HG03103 (cell line): ENCODE measurements at regions not wholly inside any gene's neighbourhood (a gene's known extent, or its start where the extent isn't known, plus 50 kb on each side); places are given as distances from the start of the nearest gene placed in this dataset.

Experiments
- ATAC-seq: cut with Tn5 transposase; IDR thresholded peaks from one replicate; pipeline ENCODE4 v1.9.1; 2021; ENCODE audit warnings: low read depth; ENCODE audit not compliant: unreplicated experiment

DNA sequence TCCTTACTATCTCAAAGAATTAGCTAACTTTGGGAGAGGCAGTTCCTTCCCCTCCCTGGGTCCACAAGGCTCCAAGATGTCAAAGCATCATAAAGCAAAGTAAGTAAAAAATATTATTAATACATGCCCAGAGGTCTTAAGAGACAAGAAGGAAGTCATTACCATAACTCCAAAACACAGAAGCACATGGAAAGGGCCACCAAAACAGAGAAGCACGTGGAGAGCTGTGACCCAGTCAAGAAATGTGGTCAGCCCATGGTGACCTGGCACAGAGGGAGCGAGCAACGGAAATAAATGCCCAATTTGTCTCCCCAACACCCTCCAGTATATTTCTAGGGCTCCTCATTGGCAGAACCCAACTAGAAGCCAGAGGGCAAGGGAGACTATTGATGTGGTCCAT, 277.5 kb upstream of the API5 start:
- no peak for ATAC-seq

DNA sequence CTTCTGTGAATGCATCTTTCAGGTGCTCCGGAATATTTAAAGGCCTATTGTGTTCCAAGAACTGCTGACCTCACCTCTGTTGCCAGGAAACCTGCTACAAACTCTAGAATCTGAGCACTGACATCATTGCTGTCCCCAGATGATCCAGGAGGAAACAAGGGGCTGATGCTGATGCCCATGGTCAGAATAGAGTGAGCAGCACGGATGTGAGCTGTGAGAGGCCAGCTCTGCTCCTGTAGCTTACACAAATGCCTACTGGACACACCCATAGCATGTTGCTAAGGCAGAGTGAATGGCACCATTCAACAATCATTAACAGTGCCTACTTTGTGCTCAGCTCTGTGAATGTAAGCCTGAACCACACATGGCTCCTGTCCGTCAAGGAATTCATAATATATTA, 276.7 kb upstream of the API5 start:
- no peak for ATAC-seq

DNA sequence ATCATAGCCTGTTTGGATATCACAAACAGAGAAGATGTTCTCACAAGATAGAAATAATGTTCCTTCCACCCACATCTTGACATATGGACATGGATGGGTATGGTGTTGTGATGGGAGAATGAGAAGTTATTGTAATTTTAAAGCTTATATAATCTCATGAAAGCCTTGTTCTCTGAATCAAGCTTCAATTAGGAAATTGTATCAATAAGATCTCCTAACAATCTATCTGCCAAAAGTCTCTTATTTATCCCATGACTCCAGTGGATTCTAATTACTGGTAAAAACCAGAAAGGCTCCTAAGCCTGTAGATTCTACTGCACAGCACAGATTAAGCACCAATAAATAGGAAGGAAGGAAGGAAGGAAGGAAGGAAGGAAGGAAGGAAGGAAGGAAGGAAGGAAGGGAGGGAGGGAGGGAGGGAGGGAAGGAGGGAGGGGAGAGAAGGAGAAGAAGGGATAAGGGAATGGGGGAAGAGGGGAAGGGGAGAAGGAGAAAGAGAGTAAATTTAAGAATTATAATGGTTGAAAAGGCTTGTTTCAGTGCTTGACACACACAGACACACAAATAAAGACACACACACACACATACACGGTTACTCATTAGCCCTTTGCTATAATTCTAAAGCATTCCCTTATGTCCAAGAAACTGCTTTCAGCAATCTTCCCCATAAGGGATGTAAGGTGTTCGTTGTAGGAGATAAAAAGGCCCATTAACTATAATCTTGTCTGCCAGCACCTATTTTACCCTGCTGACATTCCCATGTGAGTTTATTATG, 258.0 kb upstream of the API5 start:
- ATAC-seq, result no peak

DNA sequence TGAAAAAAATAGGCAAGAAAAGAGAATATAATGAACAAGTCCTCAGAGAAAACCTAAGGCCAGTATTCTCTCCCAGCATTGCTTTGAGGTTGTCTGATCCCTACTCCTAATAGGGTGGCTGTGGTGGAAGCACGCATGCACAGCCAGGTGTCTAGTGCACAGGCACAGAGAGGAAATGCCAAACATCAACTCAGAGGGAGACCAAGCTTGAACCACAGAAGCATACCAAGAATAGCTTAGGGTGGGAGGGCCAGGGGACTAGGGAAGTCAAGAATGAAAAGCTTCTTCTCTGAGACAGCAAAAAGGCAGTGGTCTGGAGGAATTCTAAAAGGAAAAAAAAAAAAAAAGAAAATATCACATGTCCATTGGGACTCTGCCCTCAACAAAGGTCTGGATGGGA, 244.1 kb upstream of the API5 start:
- ATAC-seq, result no peak

DNA sequence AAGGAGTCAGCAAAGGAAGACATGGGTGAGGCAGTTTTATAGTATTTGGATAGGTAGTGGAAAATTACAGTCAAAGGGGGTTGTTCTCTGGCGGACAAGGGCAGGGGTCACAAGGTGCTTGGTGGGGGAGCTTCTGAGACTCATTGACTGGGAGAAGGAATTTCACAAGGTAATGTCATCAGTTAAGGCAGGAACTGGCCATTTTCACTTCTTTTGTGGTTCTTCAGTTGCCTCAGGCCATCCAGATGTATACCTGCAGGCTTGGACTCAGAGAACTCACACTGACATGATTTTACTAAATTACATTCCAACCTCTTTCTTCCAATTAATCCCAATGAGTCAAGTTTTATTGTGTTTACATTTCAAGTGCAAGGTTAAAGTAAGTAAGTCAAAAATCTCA, 240.5 kb upstream of the API5 start:
- ATAC-seq, result no peak

DNA sequence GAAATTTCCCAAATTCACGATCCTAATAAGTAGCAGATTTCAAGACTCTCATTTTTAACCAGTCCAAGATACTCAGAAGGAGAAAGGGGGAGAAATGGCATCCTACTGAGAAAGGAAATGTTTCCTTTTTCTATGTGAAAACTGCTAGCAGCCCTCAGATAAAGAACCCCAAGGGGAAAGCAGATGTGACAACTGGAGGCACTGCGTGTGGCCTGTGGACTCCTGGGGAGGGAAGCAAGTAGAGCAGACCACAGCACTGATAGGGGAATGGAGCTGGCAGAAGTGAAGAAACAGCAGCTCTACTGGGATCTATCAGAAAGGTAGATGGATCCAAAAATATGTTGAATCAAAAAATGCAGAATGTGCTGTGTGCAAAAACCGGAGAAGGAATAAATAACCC, 239.7 kb upstream of the API5 start:
- no peak for ATAC-seq

DNA sequence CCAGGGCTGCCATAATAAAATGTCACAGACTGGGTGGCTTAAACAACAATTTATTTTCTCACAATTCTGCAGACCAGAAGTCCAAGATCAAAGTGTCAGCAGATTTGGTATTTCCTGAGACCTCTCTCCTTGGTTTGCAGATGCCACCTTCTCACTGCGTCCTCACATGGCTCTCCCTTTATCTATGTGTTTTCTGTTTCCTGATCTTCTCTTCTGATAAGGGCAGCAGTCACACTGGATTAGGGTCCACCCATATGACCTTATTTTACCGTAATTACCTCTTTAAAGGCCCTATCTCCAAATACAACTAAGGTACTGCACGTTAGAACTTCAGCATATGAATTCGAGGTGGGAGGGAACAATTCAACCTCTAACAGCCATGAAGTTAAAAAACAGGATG, 238.9 kb upstream of the API5 start:
- ATAC-seq, result no peak

DNA sequence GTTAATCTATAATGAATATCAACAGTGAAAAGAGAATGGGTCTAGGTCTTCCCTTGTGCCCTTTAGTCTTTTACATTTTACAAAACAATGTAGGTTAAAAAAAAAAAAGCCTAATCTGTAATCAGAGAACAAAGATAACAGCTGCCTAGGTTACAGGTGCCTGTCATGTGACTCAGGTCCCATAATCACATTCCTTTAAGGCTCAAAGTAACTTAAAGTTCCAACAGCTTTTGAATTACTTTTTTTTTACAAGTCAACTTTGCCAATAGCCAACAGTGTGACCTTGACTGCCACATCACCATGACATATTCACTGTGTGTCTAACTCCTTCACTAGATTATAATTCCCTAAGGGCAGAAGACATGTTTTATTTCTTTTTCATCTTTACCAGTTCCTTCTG, 237.0 kb upstream of the API5 start:
- no peak for ATAC-seq

DNA sequence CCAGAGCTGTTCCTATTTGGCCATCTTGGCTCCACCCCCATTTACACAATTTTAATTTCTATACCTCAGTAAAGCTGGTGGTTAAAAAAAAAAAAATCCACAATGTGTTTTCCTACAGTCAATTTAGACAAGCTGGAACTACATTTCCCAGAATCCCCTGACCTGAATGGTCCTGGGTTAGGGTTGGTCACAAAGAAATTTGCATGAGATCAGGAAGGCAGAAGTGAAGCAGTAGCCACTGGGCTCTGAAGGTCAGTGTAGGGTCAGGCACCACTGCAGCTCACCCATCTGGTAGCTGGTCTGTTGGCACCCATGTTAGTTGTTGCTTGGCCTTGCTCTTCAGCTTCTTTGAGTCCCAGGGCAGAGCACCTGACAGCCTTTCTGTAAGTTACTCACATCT, 210.7 kb upstream of the API5 start:
- ATAC-seq, result no peak

DNA sequence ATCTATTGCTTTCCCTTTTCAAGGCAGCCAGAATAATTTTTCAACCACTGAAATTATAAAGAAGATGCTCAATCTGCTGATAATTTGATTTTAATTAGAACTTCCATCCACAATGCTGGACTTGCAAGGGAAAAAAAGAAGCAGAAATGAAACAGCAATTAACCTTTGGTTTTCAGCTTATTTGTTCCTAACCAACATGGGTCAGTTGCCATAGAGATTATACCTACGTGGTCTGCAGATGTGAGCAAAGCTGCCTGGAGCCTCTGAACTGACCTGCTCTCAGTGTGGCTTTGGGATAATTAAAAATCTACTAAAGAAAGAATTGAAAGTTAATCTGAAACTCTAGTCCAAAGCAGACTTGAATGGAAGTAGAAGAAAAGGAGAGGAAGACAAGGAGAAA, 195.7 kb upstream of the API5 start:
- no peak for ATAC-seq

DNA sequence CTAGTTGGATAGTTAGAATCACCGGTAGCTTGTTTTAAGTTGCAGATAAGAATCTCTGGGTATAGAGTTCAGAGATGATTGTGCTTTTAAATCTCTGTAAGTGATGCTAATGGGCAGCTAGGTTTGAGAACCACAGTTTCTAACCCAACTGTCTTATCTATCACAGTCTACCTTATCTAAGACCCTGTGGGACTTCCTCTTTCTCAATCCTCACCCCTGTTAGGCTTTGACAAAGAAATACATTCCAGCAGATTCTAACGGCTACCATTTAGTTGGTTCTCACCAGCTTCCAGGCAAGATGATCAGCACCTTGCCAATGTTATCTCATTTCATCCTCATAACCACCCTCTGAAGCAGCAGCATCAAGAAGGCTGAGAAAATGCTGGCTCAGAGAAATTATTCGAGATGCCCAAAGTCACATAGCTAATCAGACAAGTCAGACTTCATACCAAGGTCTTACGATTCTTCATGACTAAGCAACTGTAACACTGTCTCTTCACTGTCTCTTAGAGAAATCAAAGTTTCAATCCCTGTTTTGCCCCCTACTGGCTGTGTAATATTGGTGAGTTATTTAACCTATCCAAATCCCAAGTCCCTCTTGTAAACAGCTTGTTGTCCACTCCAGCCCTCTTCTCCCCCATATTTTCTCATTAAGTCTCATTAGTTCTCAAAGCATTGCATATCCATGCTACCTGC, 192.4 kb upstream of the API5 start:
- ATAC-seq, result no peak

DNA sequence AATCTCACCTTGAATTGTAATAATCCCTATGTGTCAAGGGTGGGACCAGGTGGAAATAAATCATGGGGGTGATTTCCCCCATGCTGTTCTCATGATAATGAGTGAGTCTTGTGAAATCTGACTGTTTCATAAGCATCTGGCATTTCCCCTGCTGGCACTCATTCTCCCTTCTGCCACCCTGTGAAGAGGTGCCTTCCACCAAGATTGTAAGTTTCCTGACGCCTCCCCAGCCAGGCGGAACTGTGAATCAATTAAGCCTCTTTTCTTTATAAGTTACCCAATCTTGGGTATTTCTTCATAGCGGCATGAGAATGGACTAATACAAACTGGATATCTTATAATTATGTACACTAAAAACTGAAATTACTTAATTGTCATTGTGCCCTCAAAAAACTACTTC, 189.2 kb upstream of the API5 start:
- no peak for ATAC-seq

DNA sequence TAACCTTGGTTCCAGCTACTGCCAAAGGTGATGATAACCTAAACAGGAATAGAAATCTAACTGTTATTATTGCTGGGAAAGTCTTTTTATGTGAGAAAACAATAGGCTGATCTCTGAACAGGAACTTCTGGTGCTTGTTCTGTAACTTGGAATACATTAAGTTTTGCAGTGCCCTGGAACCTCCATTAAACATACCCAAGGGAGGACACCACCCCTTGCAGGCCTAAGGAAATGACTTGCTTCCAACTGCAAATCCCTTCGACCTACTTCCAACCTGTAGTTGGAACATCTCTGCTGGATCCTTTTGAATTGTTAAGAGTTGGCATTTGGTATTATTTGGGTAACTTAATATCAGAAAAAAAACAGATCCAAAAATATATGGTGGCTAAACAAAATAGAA, 188.4 kb upstream of the API5 start:
- ATAC-seq, result no peak

DNA sequence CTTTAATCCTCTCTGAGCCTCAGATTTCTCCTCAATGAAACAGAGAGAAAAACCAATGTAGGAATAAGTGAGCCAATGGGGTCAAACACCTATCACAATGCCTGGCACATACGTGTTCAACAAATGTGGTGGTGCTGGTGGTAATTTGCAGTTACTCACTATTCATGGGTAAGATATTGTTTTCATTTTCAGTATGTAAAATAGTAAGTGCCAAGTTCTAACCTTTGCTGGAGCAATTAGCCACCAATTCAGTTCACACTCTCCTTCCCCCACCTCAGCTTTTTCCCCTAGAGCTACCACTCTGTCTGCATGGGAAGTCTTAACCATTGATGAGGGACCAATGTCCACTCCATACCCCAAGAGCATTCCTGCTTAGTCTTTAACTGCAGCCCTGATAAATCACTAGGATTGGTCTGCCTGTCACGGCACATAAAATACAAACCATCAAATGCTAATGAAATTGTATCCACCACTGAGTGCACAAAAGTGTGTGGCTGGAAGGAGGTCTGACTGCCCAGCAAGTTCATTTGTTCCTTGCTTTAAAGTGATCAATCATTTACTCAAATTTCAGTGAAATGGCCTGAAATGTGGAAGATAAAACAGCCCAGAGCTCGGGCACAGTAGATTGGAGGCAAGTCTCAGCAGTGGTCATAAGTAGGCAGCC, 187.4 kb upstream of the API5 start:
- no peak for ATAC-seq

DNA sequence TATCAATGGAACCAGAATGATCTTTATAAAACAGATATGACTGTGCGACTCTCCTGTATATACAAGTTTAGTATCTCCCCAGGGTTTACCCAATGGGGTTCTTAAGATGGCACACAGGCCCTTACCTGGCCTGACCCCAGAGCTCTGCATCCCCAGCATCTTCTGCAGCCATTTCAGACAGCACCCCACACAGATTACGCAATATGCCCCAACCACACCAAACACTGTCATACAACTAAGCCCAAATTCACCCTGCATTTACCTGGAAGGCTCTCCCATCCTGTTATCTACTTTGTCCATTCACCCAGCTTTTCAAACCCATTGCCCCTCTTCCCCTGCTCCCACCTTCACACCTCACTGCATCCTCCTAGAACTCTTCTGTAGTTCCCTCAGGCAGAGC, 182.5 kb upstream of the API5 start:
- no peak for ATAC-seq

DNA sequence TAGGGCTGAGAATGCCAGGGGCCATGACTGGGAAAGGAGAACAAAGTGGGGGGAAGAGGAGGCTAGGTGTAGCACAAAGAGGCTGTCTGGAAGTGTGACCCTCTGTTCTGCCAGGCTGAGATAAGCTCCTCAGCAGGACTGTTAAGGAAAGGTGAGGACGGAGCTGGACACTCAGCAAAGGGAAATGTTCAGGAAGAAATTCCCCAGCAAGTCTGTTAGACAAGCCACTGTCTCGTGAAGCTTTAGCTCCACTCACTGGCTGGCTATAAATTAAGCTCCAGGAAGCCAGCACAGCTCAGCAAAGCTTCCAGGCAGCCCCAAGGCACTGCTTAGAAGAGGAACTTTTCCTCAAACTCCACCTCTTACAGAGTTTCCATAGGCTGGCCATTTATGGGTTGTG, 181.2 kb upstream of the API5 start:
- ATAC-seq, result no peak

DNA sequence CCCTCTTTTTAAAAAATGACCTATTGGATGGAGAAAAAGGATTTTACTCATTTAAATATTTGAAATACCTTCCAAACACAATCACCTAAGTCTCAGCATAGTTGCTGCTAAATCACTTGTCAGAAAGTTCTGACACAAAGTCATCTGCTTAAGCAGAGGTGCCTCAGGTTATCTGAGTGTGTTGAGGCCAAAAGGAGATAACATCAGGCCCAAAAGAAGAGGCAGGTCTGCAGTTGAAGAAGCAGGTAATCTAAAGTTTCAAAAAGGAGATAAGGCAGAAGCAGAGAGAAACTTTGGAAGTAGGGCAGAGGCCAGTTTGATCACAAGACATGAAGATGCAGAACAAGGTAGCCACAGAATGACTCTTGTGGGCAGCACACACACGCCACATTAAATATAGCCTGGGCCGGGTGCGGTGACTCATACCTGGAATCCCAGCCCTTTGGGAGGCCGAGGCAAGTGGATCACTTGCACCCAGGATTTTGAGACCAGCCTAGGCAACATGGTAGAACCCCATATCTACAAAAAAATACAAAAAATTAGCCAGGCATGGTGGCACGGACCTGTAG, 175.7 kb upstream of the API5 start:
- ATAC-seq, result no peak

DNA sequence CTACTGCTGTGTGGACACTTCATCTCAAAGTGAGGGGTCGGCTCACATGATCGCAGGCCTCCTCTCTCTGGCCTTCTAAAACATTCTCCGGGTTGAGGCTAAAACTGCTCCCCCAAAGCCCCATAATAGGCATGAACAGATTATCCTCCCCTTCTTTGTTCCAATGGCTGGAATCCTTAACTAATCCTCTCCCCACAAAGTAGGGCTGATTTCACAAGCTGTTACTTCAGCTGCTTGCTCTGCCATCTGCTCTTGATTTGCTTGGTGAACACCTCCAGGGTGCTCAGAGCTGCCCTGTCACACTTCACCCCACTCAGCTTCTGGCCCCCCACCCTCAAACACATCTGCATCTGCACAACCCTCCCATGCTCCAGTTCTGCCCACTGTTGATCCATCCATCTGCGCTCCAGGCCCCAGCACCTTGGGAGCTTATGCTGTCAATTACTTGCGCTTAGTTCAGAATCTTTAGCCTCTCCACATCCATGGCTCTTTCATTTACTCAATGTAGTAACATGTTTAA, 173.1 kb upstream of the API5 start:
- ATAC-seq, result no peak

DNA sequence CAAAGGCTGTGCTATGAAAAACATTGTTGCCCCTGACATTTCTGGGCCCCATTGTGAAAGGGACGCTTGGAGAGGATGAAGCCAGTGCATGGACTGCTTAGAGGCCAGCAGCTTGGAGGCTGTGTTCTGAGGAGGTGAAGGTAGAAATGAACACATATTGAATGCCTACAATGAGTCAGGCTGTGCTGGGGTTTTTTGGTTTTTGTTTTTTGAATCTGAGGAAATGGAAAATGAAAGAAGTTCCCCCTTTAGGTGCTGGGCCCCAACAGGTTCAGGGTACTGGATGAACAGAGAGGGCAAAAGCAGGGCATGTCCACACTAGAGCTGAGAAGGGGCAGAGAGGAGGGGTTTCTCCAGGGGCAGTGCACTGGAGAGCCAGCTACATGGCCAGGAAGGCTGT, 166.1 kb upstream of the API5 start:
- peak; percentile 72 for ATAC-seq

DNA sequence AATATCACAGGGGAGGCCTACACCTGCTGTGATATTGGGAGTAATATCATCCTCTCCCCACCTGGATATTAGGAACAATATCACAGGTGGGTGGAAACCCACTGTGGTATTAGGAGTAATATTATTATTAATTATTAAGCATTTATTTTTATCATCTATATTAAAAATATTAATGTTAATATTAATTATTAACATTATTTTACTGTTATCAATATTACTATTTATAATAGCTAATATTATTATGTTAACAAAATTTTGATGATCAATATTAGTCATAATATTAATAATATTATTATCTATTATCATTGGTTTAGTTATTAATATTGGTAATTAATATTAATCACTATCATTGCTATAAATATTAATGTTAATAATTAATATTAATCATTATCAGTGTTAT, 161.1 kb upstream of the API5 start:
- ATAC-seq, result no peak

DNA sequence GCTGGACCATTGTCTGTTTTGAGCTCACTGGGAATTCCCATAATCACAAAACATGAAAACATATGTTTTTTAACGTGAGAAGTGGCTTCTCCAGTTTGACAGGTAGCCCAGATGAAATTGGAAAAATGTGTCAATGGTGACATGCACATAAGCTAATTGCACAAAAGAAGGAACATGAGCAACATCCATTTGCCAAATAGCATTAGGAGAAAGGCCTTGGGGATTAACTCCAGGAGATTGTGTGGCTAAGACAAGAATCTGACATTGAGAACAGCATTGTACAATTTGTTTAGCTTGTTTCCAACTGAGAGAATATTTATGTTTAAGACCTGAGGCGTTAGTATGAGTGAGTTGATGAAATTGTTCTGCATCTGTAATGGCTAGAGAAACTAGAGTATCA, 147.0 kb upstream of the API5 start:
- ATAC-seq, result no peak
